ENCODE measurements at regions not wholly inside any gene's neighbourhood (a gene's known extent, or its start where the extent isn't known, plus 50 kb on each side); places are given as distances from the start of the nearest gene placed in this dataset.
"Not testable (repeated sequence)": the region's sequence is repeated elsewhere in the genome, so short reads cannot be mapped to it uniquely, and the experiment has no call there.

DNA sequence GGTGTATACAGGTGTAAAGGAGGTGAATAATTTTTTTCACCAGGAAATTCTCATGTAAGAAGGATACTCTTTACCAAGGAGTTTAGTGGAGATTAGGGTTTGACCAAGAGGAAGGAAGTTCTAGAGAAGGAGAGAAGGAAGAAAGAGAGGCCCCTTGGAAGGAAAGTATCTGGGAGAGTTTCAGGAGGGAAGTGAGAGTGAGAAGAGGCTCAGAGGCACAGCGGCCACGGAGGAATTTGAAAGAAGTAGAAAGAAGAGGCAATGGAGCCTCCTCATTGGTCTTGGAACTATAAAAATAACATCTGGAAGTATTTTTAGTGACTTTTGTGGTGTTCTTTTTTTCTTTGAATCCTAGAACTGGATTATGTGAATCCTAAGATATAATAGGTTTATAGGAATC lies 50.8 kb upstream of the MCUR1 start:
- ATAC-seq (ENCODE audit: low FRiP score) (no peak), DNase-seq (ENCODE audit: low spot score) (no peak)
- TF ChIP-seq, protein P1, sequence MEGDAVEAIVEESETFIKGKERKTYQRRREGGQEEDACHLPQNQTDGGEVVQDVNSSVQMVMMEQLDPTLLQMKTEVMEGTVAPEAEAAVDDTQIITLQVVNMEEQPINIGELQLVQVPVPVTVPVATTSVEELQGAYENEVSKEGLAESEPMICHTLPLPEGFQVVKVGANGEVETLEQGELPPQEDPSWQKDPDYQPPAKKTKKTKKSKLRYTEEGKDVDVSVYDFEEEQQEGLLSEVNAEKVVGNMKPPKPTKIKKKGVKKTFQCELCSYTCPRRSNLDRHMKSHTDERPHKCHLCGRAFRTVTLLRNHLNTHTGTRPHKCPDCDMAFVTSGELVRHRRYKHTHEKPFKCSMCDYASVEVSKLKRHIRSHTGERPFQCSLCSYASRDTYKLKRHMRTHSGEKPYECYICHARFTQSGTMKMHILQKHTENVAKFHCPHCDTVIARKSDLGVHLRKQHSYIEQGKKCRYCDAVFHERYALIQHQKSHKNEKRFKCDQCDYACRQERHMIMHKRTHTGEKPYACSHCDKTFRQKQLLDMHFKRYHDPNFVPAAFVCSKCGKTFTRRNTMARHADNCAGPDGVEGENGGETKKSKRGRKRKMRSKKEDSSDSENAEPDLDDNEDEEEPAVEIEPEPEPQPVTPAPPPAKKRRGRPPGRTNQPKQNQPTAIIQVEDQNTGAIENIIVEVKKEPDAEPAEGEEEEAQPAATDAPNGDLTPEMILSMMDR (IDR thresholded peaks at IDR 0.05), result no peak

DNA sequence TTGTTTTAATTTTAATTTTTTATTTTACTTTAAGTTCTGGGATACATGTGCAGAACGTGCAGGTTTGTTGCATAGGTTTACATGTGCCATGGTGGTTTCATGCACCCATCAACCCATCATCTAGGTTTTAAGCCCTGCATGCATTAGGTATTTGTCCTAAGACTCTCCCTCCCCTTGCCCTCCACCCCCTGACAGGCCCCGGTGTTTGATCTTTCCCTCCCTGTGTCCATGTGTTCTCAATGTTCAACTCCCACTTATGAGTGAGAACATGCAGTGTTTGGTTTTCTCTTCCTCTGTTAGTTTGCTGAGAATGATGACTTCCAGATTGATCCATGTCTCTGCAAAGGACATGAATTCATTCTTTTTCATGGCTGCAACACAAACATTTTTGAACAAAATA lies 50.3 kb upstream of the MCUR1 start:
- not testable (repeated sequence) for DNase-seq (ENCODE audit: low spot score); ATAC-seq (ENCODE audit: low FRiP score)

Measured in omental fat pad (tissue), 3 donors.